GM12891 (cell line): ENCODE measurements at regions not wholly inside any gene's neighbourhood (a gene's known extent, or its start where the extent isn't known, plus 50 kb on each side); places are given as distances from the start of the nearest gene placed in this dataset.

ENCODE experiments used
- DNase-seq: peaks from one replicate; pipeline ENCODE4 v3.0.0; 2011; ENCODE audit warnings: low spot score; ENCODE audit not compliant: insufficient read length
- FAIRE-seq: peaks from 2 replicates; lab custom pipeline; 2011; peaks lifted over from hg19 to GRCh38; lab: Jason Lieb, UNC
- PAX5 ChIP-seq: IDR thresholded peaks from 2 replicates; pipeline ENCODE4 v1.6.1; 2011; ENCODE audit warnings: low read length, moderate library complexity, mild to moderate bottlenecking; ENCODE audit not compliant: insufficient read depth, severe bottlenecking
- POLR2A ChIP-seq: IDR thresholded peaks from 2 replicates; pipeline ENCODE4 v1.6.1; 2011; ENCODE audit warnings: low read depth, low read length, control low read depth
- POLR2AphosphoS5 ChIP-seq: IDR thresholded peaks from 2 replicates; pipeline ENCODE4 v1.6.1; 2011; ENCODE audit warnings: low read depth, low read length, control low read depth
- POU2F2 ChIP-seq: IDR thresholded peaks from 2 replicates; pipeline ENCODE4 v1.6.1; 2011; ENCODE audit warnings: low read depth, mild to moderate bottlenecking, control low read depth, low read length, moderate library complexity
- SPI1 ChIP-seq: IDR thresholded peaks from 2 replicates; pipeline ENCODE4 v1.6.1; 2011; ENCODE audit warnings: low read depth, low read length, control low read depth
- TAF1 ChIP-seq: IDR thresholded peaks from 2 replicates; pipeline ENCODE4 v1.6.1; 2011; ENCODE audit warnings: low read depth, low read length, control low read depth

GRCh38 chr12:94788298-94788697 lies 137.9 kb upstream of the TMCC3 start:
- FAIRE-seq: peak; percentile 77
- DNase-seq: no peak

GRCh38 chr12:94786906-94787305 lies 136.5 kb upstream of the TMCC3 start:
- DNase-seq (no peak), FAIRE-seq (peak; percentile 20)
- TF ChIP-seq POLR2AphosphoS5 (peak; percentile 36; the same call in 1 of the 2 replicates), POLR2A (no peak), PAX5 (no peak)

More at GRCh38 chr12:94788298-94788697, 137.9 kb upstream of the TMCC3 start:
- TF ChIP-seq TAF1: no peak
- TF ChIP-seq PAX5: no peak
- no peak for TF ChIP-seq POU2F2
- no peak for TF ChIP-seq POLR2AphosphoS5
- TF ChIP-seq SPI1: no peak
- no peak for TF ChIP-seq POLR2A

- TF ChIP-seq SPI1: no peak
- no peak for TF ChIP-seq POU2F2
- no peak for TF ChIP-seq PAX5
- no peak for TF ChIP-seq POLR2A
- TF ChIP-seq TAF1: no peak
- TF ChIP-seq POLR2AphosphoS5: no peak
- peak; percentile 74 for FAIRE-seq
- no peak for DNase-seq
These were observed 133.5 kb upstream of the TMCC3 start for GRCh38 chr12:94783862-94784261.

- FAIRE-seq: no peak
- DNase-seq: no peak
- TF ChIP-seq SPI1 (no peak), TAF1 (no peak), POLR2A (no peak), PAX5 (no peak)
These were observed 133.0 kb upstream of the TMCC3 start for GRCh38 chr12:94783343-94783742.

GRCh38 chr12:94781835-94782234 lies 131.5 kb upstream of the TMCC3 start:
- TF ChIP-seq POLR2A (no peak), PAX5 (no peak), POU2F2 (no peak), TAF1 (no peak), POLR2AphosphoS5 (no peak), SPI1 (0 out of 2 replicates have a peak, but pooled peaks have one; percentile 18)
- FAIRE-seq: no peak

GRCh38 chr12:94779485-94779884 lies 129.1 kb upstream of the TMCC3 start:
- FAIRE-seq (peak; percentile 26), DNase-seq (no peak)
- TF ChIP-seq POLR2AphosphoS5 (no peak), POLR2A (no peak)

More at GRCh38 chr12:94781835-94782234, 131.5 kb upstream of the TMCC3 start:
- no peak for DNase-seq

- FAIRE-seq (peak; percentile 5), DNase-seq (no peak)
- TF ChIP-seq POU2F2 (no peak), PAX5 (no peak), POLR2AphosphoS5 (no peak), POLR2A (no peak), TAF1 (no peak), SPI1 (no peak)
These were observed 127.6 kb upstream of the TMCC3 start for GRCh38 chr12:94777936-94778335.

- FAIRE-seq: no peak
- no peak for TF ChIP-seq POLR2AphosphoS5
- TF ChIP-seq SPI1: no peak
- TF ChIP-seq TAF1: no peak
- TF ChIP-seq PAX5: no peak
- TF ChIP-seq POLR2A: no peak
- no peak for TF ChIP-seq POU2F2
- DNase-seq: no peak
These were observed 125.4 kb upstream of the TMCC3 start for GRCh38 chr12:94775710-94776109.

- TF ChIP-seq SPI1: no peak
- no peak for TF ChIP-seq POLR2A
- no peak for TF ChIP-seq POU2F2
- FAIRE-seq (peak; percentile 71), DNase-seq (no peak)
These were observed 121.4 kb upstream of the TMCC3 start for GRCh38 chr12:94771741-94772140.

GRCh38 chr12:94771199-94771598 lies 120.8 kb upstream of the TMCC3 start:
- FAIRE-seq (no peak), DNase-seq (no peak)
- TF ChIP-seq POLR2AphosphoS5 (no peak), POLR2A (no peak), PAX5 (no peak), SPI1 (no peak), TAF1 (no peak), POU2F2 (no peak)

GRCh38 chr12:94770791-94771190 lies 120.4 kb upstream of the TMCC3 start:
- DNase-seq (no peak), FAIRE-seq (peak; percentile 61)
- TF ChIP-seq TAF1 (no peak), POU2F2 (no peak), SPI1 (no peak), POLR2AphosphoS5 (no peak), POLR2A (no peak), PAX5 (no peak)
